ENCODE measurements at regions not wholly inside any gene's neighbourhood (a gene's known extent, or its start where the extent isn't known, plus 50 kb on each side); places are given as distances from the start of the nearest gene placed in this dataset.

DNA sequence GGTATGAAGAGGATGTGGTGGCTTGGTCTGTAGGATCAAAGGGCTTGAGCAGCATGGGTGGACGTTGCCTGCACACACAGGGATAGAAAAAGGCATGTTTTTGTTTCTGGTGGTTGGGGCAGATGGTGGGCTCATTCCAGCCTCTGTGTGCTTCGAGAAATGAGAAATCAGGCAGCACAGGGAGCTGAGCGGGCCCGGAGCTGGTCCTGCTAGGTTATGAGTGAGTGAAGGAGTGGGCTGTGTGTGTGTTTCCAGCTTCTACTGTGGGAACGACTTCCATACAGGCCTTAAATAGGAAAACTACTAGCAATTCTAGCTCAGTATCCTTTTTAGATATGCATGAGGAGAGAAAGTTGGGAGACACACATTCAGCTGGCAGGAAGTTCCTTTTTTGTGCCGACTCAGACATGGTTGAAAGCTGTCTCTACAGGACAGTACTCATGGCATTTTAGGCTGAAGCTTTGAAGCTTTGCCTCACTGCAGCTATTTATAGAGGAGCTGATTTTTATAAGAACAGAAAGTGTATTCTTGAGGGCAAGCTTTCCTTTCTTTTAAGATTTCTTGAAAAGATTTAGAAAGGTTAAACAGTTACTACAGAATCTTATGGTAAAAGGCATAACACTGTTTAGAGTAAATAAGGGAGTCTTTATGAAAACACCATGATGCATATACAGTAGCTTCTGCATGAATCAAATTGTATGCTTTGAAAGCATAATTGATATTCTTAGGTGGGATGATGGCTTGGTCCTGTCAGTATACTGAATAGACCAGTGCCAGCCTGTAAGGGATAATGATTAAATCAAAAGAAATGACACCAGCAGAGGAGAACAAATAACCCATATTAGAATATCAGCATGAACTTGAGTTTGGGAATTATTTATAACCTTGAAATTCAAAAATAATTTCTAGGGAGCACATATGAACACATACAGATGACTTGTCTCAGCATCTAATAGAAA lies 104.0 kb upstream of the MAN1A1 start:
- H3K9me3 ChIP-seq = no peaks in the 10 kb centered on the region
- no peaks in the 10 kb centered on the region for H3K79me2 ChIP-seq (ENCODE audit: insufficient read depth)
- no peaks in the 10 kb centered on the region for H3K36me3 ChIP-seq (replicated peaks in 1 of 2; ENCODE audit: control insufficient read depth in 1 of 2, insufficient read depth in 2 of 2, low read length in 1 of 2)
- ChIA-PET POLR2A (no interaction called here), CTCF (no interaction called here)
- H3K4me1 ChIP-seq (ENCODE audit: control insufficient read depth in 1 of 2, insufficient read depth in 2 of 2, low read depth in 1 of 2, low read length in 1 of 2) = no peaks in the 10 kb centered on the region
- H3K9me2 ChIP-seq = no peaks in the 10 kb centered on the region
- no peaks in the 10 kb centered on the region for H3K27me3 ChIP-seq (ENCODE audit: insufficient read depth)
- H3K27ac ChIP-seq (ENCODE audit: low read depth in 2 of 2, low read length in 1 of 2) = no peak overlapping the region
- H2AFZ ChIP-seq (ENCODE audit: low read depth) = no peak overlapping the region
- H3K4me2 ChIP-seq = no peak overlapping the region
- no peaks in the 10 kb centered on the region for H3F3A ChIP-seq (replicated peaks; ENCODE audit: insufficient read depth)
- 71% methylated on average over 6 of the region's 6 CpGs for WGBS (ENCODE audit: low lambda C conversion rate)
- H3K9ac ChIP-seq = no peak overlapping the region
- TF ChIP-seq, protein P1, sequence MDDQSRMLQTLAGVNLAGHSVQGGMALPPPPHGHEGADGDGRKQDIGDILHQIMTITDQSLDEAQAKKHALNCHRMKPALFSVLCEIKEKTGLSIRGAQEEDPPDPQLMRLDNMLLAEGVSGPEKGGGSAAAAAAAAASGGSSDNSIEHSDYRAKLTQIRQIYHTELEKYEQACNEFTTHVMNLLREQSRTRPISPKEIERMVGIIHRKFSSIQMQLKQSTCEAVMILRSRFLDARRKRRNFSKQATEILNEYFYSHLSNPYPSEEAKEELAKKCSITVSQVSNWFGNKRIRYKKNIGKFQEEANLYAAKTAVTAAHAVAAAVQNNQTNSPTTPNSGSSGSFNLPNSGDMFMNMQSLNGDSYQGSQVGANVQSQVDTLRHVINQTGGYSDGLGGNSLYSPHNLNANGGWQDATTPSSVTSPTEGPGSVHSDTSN (IDR thresholded peaks at IDR 0.05) = no peak
- TF ChIP-seq FOXJ3 (CRISPR knock-in tag; IDR thresholded peaks at IDR 0.05) = no peak
- TF ChIP-seq, protein P2, sequence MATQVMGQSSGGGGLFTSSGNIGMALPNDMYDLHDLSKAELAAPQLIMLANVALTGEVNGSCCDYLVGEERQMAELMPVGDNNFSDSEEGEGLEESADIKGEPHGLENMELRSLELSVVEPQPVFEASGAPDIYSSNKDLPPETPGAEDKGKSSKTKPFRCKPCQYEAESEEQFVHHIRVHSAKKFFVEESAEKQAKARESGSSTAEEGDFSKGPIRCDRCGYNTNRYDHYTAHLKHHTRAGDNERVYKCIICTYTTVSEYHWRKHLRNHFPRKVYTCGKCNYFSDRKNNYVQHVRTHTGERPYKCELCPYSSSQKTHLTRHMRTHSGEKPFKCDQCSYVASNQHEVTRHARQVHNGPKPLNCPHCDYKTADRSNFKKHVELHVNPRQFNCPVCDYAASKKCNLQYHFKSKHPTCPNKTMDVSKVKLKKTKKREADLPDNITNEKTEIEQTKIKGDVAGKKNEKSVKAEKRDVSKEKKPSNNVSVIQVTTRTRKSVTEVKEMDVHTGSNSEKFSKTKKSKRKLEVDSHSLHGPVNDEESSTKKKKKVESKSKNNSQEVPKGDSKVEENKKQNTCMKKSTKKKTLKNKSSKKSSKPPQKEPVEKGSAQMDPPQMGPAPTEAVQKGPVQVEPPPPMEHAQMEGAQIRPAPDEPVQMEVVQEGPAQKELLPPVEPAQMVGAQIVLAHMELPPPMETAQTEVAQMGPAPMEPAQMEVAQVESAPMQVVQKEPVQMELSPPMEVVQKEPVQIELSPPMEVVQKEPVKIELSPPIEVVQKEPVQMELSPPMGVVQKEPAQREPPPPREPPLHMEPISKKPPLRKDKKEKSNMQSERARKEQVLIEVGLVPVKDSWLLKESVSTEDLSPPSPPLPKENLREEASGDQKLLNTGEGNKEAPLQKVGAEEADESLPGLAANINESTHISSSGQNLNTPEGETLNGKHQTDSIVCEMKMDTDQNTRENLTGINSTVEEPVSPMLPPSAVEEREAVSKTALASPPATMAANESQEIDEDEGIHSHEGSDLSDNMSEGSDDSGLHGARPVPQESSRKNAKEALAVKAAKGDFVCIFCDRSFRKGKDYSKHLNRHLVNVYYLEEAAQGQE (IDR thresholded peaks at IDR 0.05; ENCODE audit: low read depth, low read length) = no peak
- no peak for DNase-seq
- no peak overlapping the region for H3K4me3 ChIP-seq (ENCODE audit: low read depth in 2 of 2, low read length in 1 of 2)
- no peaks in the 10 kb centered on the region for H4K20me1 ChIP-seq (ENCODE audit: insufficient read depth)

DNA sequence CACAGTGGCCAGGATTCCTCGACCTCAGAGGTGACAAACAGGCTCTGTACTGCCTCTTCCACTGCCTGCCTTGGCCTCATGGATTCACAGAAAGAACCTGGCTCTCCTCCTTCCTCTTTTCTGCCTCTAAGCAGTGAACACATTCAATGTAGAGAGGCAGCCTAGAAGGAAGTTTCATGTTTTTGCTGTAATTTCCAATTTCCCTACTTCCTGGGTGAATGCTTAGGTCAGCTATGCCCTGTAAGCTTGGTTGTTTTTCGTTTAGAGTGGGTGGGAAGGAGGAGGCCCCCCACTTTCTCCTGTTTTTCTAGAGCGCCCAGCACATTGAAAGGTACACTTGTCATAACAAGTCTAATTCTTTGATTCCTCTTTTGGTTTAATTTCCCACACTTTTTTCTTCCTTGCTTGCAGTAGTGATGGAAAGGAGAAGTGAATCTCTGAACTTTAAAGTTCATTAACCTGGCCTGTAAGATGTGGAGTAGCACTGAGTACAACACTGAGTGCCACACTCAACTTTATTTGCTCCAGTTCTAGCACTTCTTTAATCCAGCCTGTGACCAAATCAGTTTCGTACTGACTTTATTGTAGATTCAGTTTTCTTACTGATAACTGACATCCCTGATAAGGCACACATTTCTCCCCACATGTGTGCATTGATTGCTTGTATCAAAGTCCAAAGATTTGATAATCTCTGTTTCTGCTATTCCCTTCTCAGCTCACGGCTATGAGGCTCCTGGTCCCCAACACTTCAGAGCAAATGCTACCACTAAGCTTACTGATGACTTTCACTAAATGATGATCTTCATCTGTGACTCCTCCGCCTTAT lies 100.0 kb upstream of the MAN1A1 start:
- 61% methylated on average over 6 of the region's 6 CpGs for WGBS (ENCODE audit: low lambda C conversion rate)
- no peaks in the 10 kb centered on the region for H4K20me1 ChIP-seq (ENCODE audit: insufficient read depth)
- TF ChIP-seq CHD2 (IDR thresholded peaks at IDR 0.05; ENCODE audit: low read length, partially characterized antibody) (no peak), EZH2phosphoT487 (IDR thresholded peaks at IDR 0.05; ENCODE audit: borderline replicate concordance, low read depth) (no peak), TEAD4 (IDR thresholded peaks at IDR 0.05; ENCODE audit: borderline replicate concordance, insufficient read depth) (no peak), SMC3 (IDR thresholded peaks at IDR 0.05; ENCODE audit: low read depth, low read length) (no peak)
- TF ChIP-seq, protein P3, sequence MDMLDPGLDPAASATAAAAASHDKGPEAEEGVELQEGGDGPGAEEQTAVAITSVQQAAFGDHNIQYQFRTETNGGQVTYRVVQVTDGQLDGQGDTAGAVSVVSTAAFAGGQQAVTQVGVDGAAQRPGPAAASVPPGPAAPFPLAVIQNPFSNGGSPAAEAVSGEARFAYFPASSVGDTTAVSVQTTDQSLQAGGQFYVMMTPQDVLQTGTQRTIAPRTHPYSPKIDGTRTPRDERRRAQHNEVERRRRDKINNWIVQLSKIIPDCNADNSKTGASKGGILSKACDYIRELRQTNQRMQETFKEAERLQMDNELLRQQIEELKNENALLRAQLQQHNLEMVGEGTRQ (IDR thresholded peaks at IDR 0.05; ENCODE audit: borderline replicate concordance, low read depth, low read length) = no peak
- TF ChIP-seq, protein P1 (IDR thresholded peaks at IDR 0.05) = no peak
- TF ChIP-seq, protein P2 (IDR thresholded peaks at IDR 0.05; ENCODE audit: low read depth, low read length) = no peak
- TF ChIP-seq, protein P4, sequence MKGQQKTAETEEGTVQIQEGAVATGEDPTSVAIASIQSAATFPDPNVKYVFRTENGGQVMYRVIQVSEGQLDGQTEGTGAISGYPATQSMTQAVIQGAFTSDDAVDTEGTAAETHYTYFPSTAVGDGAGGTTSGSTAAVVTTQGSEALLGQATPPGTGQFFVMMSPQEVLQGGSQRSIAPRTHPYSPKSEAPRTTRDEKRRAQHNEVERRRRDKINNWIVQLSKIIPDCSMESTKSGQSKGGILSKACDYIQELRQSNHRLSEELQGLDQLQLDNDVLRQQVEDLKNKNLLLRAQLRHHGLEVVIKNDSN (IDR thresholded peaks at IDR 0.05; ENCODE audit: borderline replicate concordance, low read depth) = no peak

More for the DNA sequence above, 100.0 kb upstream of the MAN1A1 start:
- H3K9ac ChIP-seq = no peak overlapping the region
- H3K9me3 ChIP-seq = no peaks in the 10 kb centered on the region
- no peaks in the 10 kb centered on the region for H3K79me2 ChIP-seq (ENCODE audit: insufficient read depth)
- no peak overlapping the region for H2AFZ ChIP-seq (ENCODE audit: low read depth)
- H3K27ac ChIP-seq (ENCODE audit: low read depth in 2 of 2, low read length in 1 of 2) = no peak overlapping the region
- no peak overlapping the region for H3K4me3 ChIP-seq (ENCODE audit: low read depth in 2 of 2, low read length in 1 of 2)
- H3K27me3 ChIP-seq (ENCODE audit: insufficient read depth) = no peaks in the 10 kb centered on the region
- CTCF ChIA-PET = interaction anchor here (1.3 kb wide), 1 partner anchor 289 kb away, joined by 3 read pairs; no protein-coding TSS in a partner anchor
- H3K4me2 ChIP-seq = no peak overlapping the region
- DNase-seq = no peak
- peaks cover 0 to 18% of the 10 kb centered on the region in 2 experiments; a peak in 2 of 4 replicates for H3K4me1 ChIP-seq (ENCODE audit: control insufficient read depth in 1 of 2, insufficient read depth in 2 of 2, low read depth in 1 of 2, low read length in 1 of 2)
- H3F3A ChIP-seq (replicated peaks; ENCODE audit: insufficient read depth) = peaks cover 4% of the 10 kb centered on the region
- no peaks in the 10 kb centered on the region for H3K9me2 ChIP-seq
- H3K36me3 ChIP-seq (replicated peaks in 1 of 2; ENCODE audit: control insufficient read depth in 1 of 2, insufficient read depth in 2 of 2, low read length in 1 of 2) = no peaks in the 10 kb centered on the region
- POLR2A ChIA-PET = no interaction called here
